ENCODE measurements at regions not wholly inside any gene's neighbourhood (a gene's known extent, or its start where the extent isn't known, plus 50 kb on each side); places are given as distances from the start of the nearest gene placed in this dataset.

DNA sequence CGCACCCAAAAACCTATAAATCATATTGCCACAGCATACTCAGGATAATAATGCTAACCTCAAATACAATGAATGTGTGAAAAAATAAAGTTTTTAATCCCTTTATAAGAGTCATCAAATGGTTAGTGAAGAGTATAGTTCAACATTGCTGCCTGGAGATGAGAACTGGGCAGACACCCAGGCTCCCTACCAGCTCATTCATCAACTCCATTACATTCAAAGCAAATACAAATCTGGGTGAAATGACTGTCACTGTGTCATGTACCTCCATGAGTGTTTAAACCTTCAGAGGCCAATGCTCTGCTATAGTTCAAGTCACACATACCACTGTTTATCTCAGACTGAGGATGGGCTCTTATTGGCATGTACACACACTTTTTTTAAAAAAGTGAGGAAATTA is 167.2 kb upstream of the KCNMB2 start:
- TF ChIP-seq, protein P1, sequence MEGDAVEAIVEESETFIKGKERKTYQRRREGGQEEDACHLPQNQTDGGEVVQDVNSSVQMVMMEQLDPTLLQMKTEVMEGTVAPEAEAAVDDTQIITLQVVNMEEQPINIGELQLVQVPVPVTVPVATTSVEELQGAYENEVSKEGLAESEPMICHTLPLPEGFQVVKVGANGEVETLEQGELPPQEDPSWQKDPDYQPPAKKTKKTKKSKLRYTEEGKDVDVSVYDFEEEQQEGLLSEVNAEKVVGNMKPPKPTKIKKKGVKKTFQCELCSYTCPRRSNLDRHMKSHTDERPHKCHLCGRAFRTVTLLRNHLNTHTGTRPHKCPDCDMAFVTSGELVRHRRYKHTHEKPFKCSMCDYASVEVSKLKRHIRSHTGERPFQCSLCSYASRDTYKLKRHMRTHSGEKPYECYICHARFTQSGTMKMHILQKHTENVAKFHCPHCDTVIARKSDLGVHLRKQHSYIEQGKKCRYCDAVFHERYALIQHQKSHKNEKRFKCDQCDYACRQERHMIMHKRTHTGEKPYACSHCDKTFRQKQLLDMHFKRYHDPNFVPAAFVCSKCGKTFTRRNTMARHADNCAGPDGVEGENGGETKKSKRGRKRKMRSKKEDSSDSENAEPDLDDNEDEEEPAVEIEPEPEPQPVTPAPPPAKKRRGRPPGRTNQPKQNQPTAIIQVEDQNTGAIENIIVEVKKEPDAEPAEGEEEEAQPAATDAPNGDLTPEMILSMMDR (conservative IDR thresholded peaks at IDR 0.05) = no peak
- no peak for TF ChIP-seq EZH2 (IDR thresholded peaks at IDR 0.05; ENCODE audit: low read depth)

All from PC-9 (cell line).